ENCODE measurements at regions not wholly inside any gene's neighbourhood (a gene's known extent, or its start where the extent isn't known, plus 50 kb on each side); places are given as distances from the start of the nearest gene placed in this dataset.
A peak's percentile ranks its signal among the peaks of the same experiment; 100 is the strongest.
"Not testable (repeated sequence)": the region's sequence is repeated elsewhere in the genome, so short reads cannot be mapped to it uniquely, and the experiment has no call there.

- intact Hi-C loops (cut with DNase I) = no loop called here
- Histone ChIP-seq H3K4me3 (no peak overlapping the region), H3K27me3 (no peaks in the 10 kb centered on the region), H3K4me1 (no peaks in the 10 kb centered on the region), H3K36me3 (replicated peaks in 1 of 2; ENCODE audit: insufficient read depth in 1 of 2, low read depth in 2 of 2) (no peaks in the 10 kb centered on the region), H3K9me3 (no peaks in the 10 kb centered on the region), H3K27ac (no peak overlapping the region)
- WGBS, 2 donors = 69 to 93% methylated on average over 1 of the region's 1 CpG
- ATAC-seq (no peak), DNase-seq (no peak)
- no peak for TF ChIP-seq POLR2A (IDR thresholded peaks at IDR 0.05)
- TF ChIP-seq, protein P1, sequence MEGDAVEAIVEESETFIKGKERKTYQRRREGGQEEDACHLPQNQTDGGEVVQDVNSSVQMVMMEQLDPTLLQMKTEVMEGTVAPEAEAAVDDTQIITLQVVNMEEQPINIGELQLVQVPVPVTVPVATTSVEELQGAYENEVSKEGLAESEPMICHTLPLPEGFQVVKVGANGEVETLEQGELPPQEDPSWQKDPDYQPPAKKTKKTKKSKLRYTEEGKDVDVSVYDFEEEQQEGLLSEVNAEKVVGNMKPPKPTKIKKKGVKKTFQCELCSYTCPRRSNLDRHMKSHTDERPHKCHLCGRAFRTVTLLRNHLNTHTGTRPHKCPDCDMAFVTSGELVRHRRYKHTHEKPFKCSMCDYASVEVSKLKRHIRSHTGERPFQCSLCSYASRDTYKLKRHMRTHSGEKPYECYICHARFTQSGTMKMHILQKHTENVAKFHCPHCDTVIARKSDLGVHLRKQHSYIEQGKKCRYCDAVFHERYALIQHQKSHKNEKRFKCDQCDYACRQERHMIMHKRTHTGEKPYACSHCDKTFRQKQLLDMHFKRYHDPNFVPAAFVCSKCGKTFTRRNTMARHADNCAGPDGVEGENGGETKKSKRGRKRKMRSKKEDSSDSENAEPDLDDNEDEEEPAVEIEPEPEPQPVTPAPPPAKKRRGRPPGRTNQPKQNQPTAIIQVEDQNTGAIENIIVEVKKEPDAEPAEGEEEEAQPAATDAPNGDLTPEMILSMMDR (IDR thresholded peaks at IDR 0.05) = no peak
These were observed 412.9 kb upstream of the FMR1 start for GRCh38 chrX:147498796-147499195.

DNA sequence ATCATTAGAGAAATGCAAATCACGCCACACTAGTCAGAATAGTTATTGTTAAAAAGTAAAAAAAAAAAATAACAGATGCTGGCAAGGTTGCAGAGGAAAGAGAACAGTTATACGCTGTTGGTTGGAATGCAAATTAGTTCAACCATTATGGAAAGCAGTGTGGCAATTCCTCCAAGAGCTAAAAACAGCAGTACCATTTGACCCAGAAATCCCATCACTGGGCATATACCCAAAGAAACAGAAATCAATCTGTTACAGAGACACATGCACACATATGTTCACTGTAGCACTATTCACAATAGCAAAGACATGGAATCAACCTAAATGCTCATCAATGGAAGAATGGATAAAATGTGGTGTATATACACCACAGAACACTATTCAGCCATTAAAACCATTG, 388.7 kb upstream of the FMR1 start:
- ATAC-seq = no peak
- no peaks in the 10 kb centered on the region for H3K36me3 ChIP-seq (replicated peaks in 1 of 2; ENCODE audit: insufficient read depth in 1 of 2, low read depth in 2 of 2)
- H3K27me3 ChIP-seq = no peaks in the 10 kb centered on the region
- 65 to 68% methylated on average over 2 of the region's 2 CpGs for WGBS, 2 donors
- TF ChIP-seq, protein P1 (IDR thresholded peaks at IDR 0.05) = no peak
- no peak for TF ChIP-seq POLR2A (IDR thresholded peaks at IDR 0.05)
- DNase-seq = no peak
- intact Hi-C loops (cut with DNase I) = no loop called here
- H3K9me3 ChIP-seq = no peaks in the 10 kb centered on the region
- no peaks in the 10 kb centered on the region for H3K4me1 ChIP-seq
- no peak overlapping the region for H3K4me3 ChIP-seq
- H3K27ac ChIP-seq = no peak overlapping the region

- no peak for DNase-seq
- no peaks in the 10 kb centered on the region for H3K9me3 ChIP-seq
- no peak overlapping the region for H3K27ac ChIP-seq
- H3K36me3 ChIP-seq (replicated peaks in 1 of 2; ENCODE audit: insufficient read depth in 1 of 2, low read depth in 2 of 2) = no peaks in the 10 kb centered on the region
- H3K4me1 ChIP-seq = no peaks in the 10 kb centered on the region
- no peak for TF ChIP-seq POLR2A (IDR thresholded peaks at IDR 0.05)
- TF ChIP-seq, protein P1 (IDR thresholded peaks at IDR 0.05) = no peak
- no peak overlapping the region for H3K4me3 ChIP-seq
- intact Hi-C loops (cut with DNase I) = no loop called here
- no peaks in the 10 kb centered on the region for H3K27me3 ChIP-seq
- ATAC-seq = no peak
- 44 to 53% methylated on average over 3 of the region's 3 CpGs for WGBS, 2 donors
These were observed 378.3 kb upstream of the FMR1 start for GRCh38 chrX:147533426-147533825.

- 20 to 39% methylated on average over 4 of the region's 4 CpGs for WGBS, 2 donors
- no peaks in the 10 kb centered on the region for H3K27me3 ChIP-seq
- intact Hi-C loops (cut with DNase I) = no loop called here
- ATAC-seq (no peak), DNase-seq (peak in 2 of 4 donors; percentile 14 to 15)
- H3K4me1 ChIP-seq = no peaks in the 10 kb centered on the region
- no peaks in the 10 kb centered on the region for H3K9me3 ChIP-seq
- H3K36me3 ChIP-seq (replicated peaks in 1 of 2; ENCODE audit: insufficient read depth in 1 of 2, low read depth in 2 of 2) = no peaks in the 10 kb centered on the region
- H3K4me3 ChIP-seq = no peak overlapping the region
- no peak overlapping the region for H3K27ac ChIP-seq
- no peak for TF ChIP-seq POLR2A (IDR thresholded peaks at IDR 0.05)
- TF ChIP-seq, protein P1 (IDR thresholded peaks at IDR 0.05) = no peak
These were observed 374.5 kb upstream of the FMR1 start for GRCh38 chrX:147537172-147537571.

DNA sequence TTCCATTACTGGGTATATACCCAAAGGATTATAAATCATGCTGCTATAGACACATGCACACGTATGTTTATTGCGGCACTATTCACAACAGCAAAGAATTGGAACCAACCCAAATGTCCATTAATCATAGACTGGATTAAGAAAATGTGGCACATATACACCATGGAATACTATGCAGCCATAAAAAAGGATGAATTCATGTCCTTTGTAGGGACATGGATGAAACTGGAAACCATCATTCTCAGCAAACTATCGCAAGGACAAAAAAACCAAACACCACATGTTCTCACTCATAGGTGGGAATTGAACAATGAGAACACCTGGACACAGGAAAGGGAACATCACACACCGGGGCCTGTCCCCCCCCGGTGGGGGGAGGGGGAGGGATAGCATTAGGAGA, 363.7 kb upstream of the FMR1 start:
- 83 to 97% methylated on average over 3 to 5 of the region's 5 CpGs for WGBS, 2 donors
- intact Hi-C loops (cut with DNase I); DNase-seq: not testable (repeated sequence)

More for the DNA sequence above, 363.7 kb upstream of the FMR1 start:
- ATAC-seq; H3K4me3 ChIP-seq; H3K27me3 ChIP-seq; H3K4me1 ChIP-seq; H3K27ac ChIP-seq; H3K36me3 ChIP-seq (replicated peaks in 1 of 2; ENCODE audit: insufficient read depth in 1 of 2, low read depth in 2 of 2); H3K9me3 ChIP-seq: not testable (repeated sequence)
